ENCODE measurements at regions not wholly inside any gene's neighbourhood (a gene's known extent, or its start where the extent isn't known, plus 50 kb on each side); places are given as distances from the start of the nearest gene placed in this dataset.

GRCh38 chrX:40277672-40278071, 179.9 kb upstream of the BCOR start:
- no peaks in the 10 kb centered on the region for H4K20me1 ChIP-seq (ENCODE audit: control insufficient read depth, insufficient read depth, low read length, poor library complexity, severe bottlenecking)
- no peak overlapping the region for H2AFZ ChIP-seq (ENCODE audit: insufficient read depth, low read depth, low read length, poor library complexity, severe bottlenecking)
- H3K9me3 ChIP-seq (ENCODE audit: control extremely low read depth in 1 of 3, control insufficient read depth in 2 of 3, insufficient read depth in 1 of 3, low read length in 2 of 3): no peaks in the 10 kb centered on the region
- WGBS (ENCODE audit: insufficient coverage): 100% methylated on average over 2 of the region's 3 CpGs
- no peak overlapping the region for H3K4me3 ChIP-seq (ENCODE audit: control extremely low read depth in 1 of 5, extremely low read depth in 1 of 5, insufficient read depth in 1 of 5, low read depth in 2 of 5, low read length in 4 of 5)
- no peak overlapping the region for H3K4me2 ChIP-seq (replicated peaks; ENCODE audit: low read depth, low read length, poor library complexity, severe bottlenecking)
- no peak overlapping the region for H3K27ac ChIP-seq (ENCODE audit: low read length in 2 of 2)
- H3K27me3 ChIP-seq (replicated peaks in 1 of 4; ENCODE audit: control extremely low read depth in 1 of 4, control insufficient read depth in 3 of 4, insufficient read depth in 4 of 4, low read length in 3 of 4): peaks cover 0 to 3% (median 0%) of the 10 kb centered on the region in 4 experiments
- H3K4me1 Mint-ChIP-seq: peaks cover 9% of the 10 kb centered on the region
- intact Hi-C loops (cut with micrococcal nuclease): no loop called here
- no peak for DNase-seq
- no peak overlapping the region for H3K4me3 Mint-ChIP-seq
- TF ChIP-seq EZH2 (IDR thresholded peaks at IDR 0.05; ENCODE audit: borderline replicate concordance, insufficient read depth, low read depth, low read length, poor library complexity, severe bottlenecking) (no peak), CTCF (IDR thresholded peaks at IDR 0.05) (no peak)
- no peaks in the 10 kb centered on the region for H3K27me3 Mint-ChIP-seq
- CTCF ChIA-PET: interaction anchor here (0.6 kb wide), 1 partner anchor 24 kb away, joined by 3 read pairs; no protein-coding TSS in a partner anchor
- no peak for ATAC-seq (ENCODE audit: low read depth)
- H3K9me3 Mint-ChIP-seq (ENCODE audit: insufficient read depth): peaks cover 4% of the 10 kb centered on the region
- no peak overlapping the region for H3K9ac ChIP-seq (ENCODE audit: low read length)
- POLR2A ChIA-PET: interaction anchor here (0.6 kb wide), 1 partner anchor 101 kb away, joined by 10 read pairs; no protein-coding TSS in a partner anchor
- H3K27ac Mint-ChIP-seq: no peak overlapping the region
- no peaks in the 10 kb centered on the region for H3K79me2 ChIP-seq (ENCODE audit: control insufficient read depth, insufficient read depth, low read length)
- H3K36me3 ChIP-seq (replicated peaks in 1 of 2; ENCODE audit: control extremely low read depth in 1 of 2, control insufficient read depth in 1 of 2, extremely low read depth in 1 of 2, insufficient read depth in 2 of 2, low read length in 1 of 2): no peaks in the 10 kb centered on the region
- H3K4me1 ChIP-seq (ENCODE audit: control insufficient read depth in 2 of 2, insufficient read depth in 2 of 2, low read length in 2 of 2): peaks cover 14% of the 10 kb centered on the region in 2 donors

GRCh38 chrX:40273356-40274050, 175.7 kb upstream of the BCOR start:
- H2AFZ ChIP-seq (ENCODE audit: insufficient read depth, low read depth, low read length, poor library complexity, severe bottlenecking): no peak overlapping the region
- no peak overlapping the region for H3K4me3 ChIP-seq (ENCODE audit: control extremely low read depth in 1 of 5, extremely low read depth in 1 of 5, insufficient read depth in 1 of 5, low read depth in 2 of 5, low read length in 4 of 5)
- intact Hi-C loops (cut with micrococcal nuclease): no loop called here
- POLR2A ChIA-PET: no interaction called here
- WGBS (ENCODE audit: insufficient coverage): no CpG with 5 or more reads among the region's 15 CpGs
- H3K4me2 ChIP-seq (replicated peaks; ENCODE audit: low read depth, low read length, poor library complexity, severe bottlenecking): no peak overlapping the region
- H3K27ac ChIP-seq (ENCODE audit: low read length in 2 of 2): no peak overlapping the region
- no peak overlapping the region for H3K4me3 Mint-ChIP-seq
- H3K9me3 Mint-ChIP-seq (ENCODE audit: insufficient read depth): peaks cover 4% of the 10 kb centered on the region
- H3K27me3 Mint-ChIP-seq: no peaks in the 10 kb centered on the region
- H3K4me1 Mint-ChIP-seq: no peaks in the 10 kb centered on the region
- no peaks in the 10 kb centered on the region for H3K9me3 ChIP-seq (ENCODE audit: control extremely low read depth in 1 of 3, control insufficient read depth in 2 of 3, insufficient read depth in 1 of 3, low read length in 2 of 3)
- H4K20me1 ChIP-seq (ENCODE audit: control insufficient read depth, insufficient read depth, low read length, poor library complexity, severe bottlenecking): no peaks in the 10 kb centered on the region
- peaks cover 10 to 14% of the 10 kb centered on the region in 2 donors for H3K4me1 ChIP-seq (ENCODE audit: control insufficient read depth in 2 of 2, insufficient read depth in 2 of 2, low read length in 2 of 2)
- H3K36me3 ChIP-seq (replicated peaks in 1 of 2; ENCODE audit: control extremely low read depth in 1 of 2, control insufficient read depth in 1 of 2, extremely low read depth in 1 of 2, insufficient read depth in 2 of 2, low read length in 1 of 2): no peaks in the 10 kb centered on the region
- no peak for TF ChIP-seq EZH2 (IDR thresholded peaks at IDR 0.05; ENCODE audit: borderline replicate concordance, insufficient read depth, low read depth, low read length, poor library complexity, severe bottlenecking)
- no peak for TF ChIP-seq CTCF (IDR thresholded peaks at IDR 0.05)
- H3K27me3 ChIP-seq (replicated peaks in 1 of 4; ENCODE audit: control extremely low read depth in 1 of 4, control insufficient read depth in 3 of 4, insufficient read depth in 4 of 4, low read length in 3 of 4): peaks cover 0 to 3% (median 0%) of the 10 kb centered on the region in 4 experiments
- H3K79me2 ChIP-seq (ENCODE audit: control insufficient read depth, insufficient read depth, low read length): no peaks in the 10 kb centered on the region
- no peak overlapping the region for H3K27ac Mint-ChIP-seq
- no peak for DNase-seq
- no peak for ATAC-seq (ENCODE audit: low read depth)
- CTCF ChIA-PET: no interaction called here
- no peak overlapping the region for H3K9ac ChIP-seq (ENCODE audit: low read length)
